ENCODE measurements at regions not wholly inside any gene's neighbourhood (a gene's known extent, or its start where the extent isn't known, plus 50 kb on each side); places are given as distances from the start of the nearest gene placed in this dataset.
A peak's percentile ranks its signal among the peaks of the same experiment; 100 is the strongest.

DNA sequence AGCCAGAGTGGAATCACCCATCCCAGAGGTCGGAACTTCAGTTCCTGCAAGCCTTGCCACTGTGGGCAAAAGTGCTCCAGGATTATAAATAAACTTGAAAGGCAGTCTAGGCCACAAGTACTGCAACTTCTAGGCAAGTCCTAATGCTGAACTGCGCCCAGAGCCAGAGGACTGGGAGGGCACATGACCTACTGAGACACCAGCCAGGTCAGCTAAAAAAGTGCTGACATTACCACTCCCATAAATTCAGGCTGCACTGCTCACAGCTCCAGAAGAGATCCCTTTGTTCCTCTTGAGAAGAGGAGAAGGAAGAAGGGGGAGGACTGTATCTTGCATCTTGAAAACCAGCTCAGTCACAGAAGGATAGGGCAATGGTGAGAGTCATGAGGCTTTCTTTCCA lies 1084.1 kb upstream of the PHF14 start:
- H3K79me1 ChIP-seq (ENCODE audit: low read length), result no peaks in the 10 kb centered on the region
- H3K79me2 ChIP-seq (ENCODE audit: control insufficient read depth, insufficient read depth, low read length), result no peaks in the 10 kb centered on the region
- no peaks in the 10 kb centered on the region for H3K4me1 ChIP-seq (ENCODE audit: control insufficient read depth, low read depth, low read length)
- H3K56ac ChIP-seq (ENCODE audit: low read length), result no peak overlapping the region
- no peak overlapping the region for H3K18ac ChIP-seq (ENCODE audit: low read length)
- H2AK5ac ChIP-seq (ENCODE audit: low read length), result no peak overlapping the region
- no peak overlapping the region for H3K4me3 ChIP-seq (ENCODE audit: low read length)
- H2BK15ac ChIP-seq (replicated peaks; ENCODE audit: low read depth), result no peak overlapping the region
- H4K5ac ChIP-seq (ENCODE audit: low read length), result no peak overlapping the region
- H3K36me3 ChIP-seq (ENCODE audit: control insufficient read depth, insufficient read depth, low read length), result no peaks in the 10 kb centered on the region
- H3K4me2 ChIP-seq (ENCODE audit: low read length), result no peak overlapping the region
- H2BK120ac ChIP-seq (ENCODE audit: low read depth, low read length), result no peak overlapping the region
- no CpG with 5 or more reads among the region's 2 CpGs for WGBS (ENCODE audit: extremely low coverage, insufficient coverage, low lambda C conversion rate)
- no peak overlapping the region for H3K27ac ChIP-seq (ENCODE audit: low read depth, low read length)
- H2BK5ac ChIP-seq (ENCODE audit: low read length), result no peak overlapping the region
- no peaks in the 10 kb centered on the region for H3K27me3 ChIP-seq (ENCODE audit: insufficient read depth, low read length, poor library complexity)
- no peak overlapping the region for H3K23ac ChIP-seq (ENCODE audit: low read length)
- peak; percentile 1 for DNase-seq
- H3K4ac ChIP-seq (ENCODE audit: low read depth, low read length), result no peak overlapping the region
- H3K9ac ChIP-seq (ENCODE audit: low read length), result no peak overlapping the region
- H4K8ac ChIP-seq (ENCODE audit: low read depth, low read length), result no peak overlapping the region

GRCh38 chr7:9890092-9890491 lies 1083.6 kb upstream of the PHF14 start:
- Histone ChIP-seq H4K8ac (ENCODE audit: low read depth, low read length) (no peak overlapping the region), H3K56ac (ENCODE audit: low read length) (peak overlapping the region; percentile 2), H3K4me2 (ENCODE audit: low read length) (no peak overlapping the region), H3K18ac (ENCODE audit: low read length) (no peak overlapping the region), H3K36me3 (ENCODE audit: control insufficient read depth, insufficient read depth, low read length) (no peaks in the 10 kb centered on the region), H3K79me1 (ENCODE audit: low read length) (no peaks in the 10 kb centered on the region), H2BK15ac (replicated peaks; ENCODE audit: low read depth) (no peak overlapping the region), H3K23ac (ENCODE audit: low read length) (no peak overlapping the region), H2BK5ac (ENCODE audit: low read length) (no peak overlapping the region), H4K5ac (ENCODE audit: low read length) (no peak overlapping the region), H3K4me3 (ENCODE audit: low read length) (no peak overlapping the region), H2BK120ac (ENCODE audit: low read depth, low read length) (no peak overlapping the region), H3K27ac (ENCODE audit: low read depth, low read length) (no peak overlapping the region), H3K4me1 (ENCODE audit: control insufficient read depth, low read depth, low read length) (no peaks in the 10 kb centered on the region), H3K27me3 (ENCODE audit: insufficient read depth, low read length, poor library complexity) (no peaks in the 10 kb centered on the region), H3K9ac (ENCODE audit: low read length) (no peak overlapping the region), H3K79me2 (ENCODE audit: control insufficient read depth, insufficient read depth, low read length) (no peaks in the 10 kb centered on the region), H2AK5ac (ENCODE audit: low read length) (no peak overlapping the region), H3K4ac (ENCODE audit: low read depth, low read length) (no peak overlapping the region)
- peak; percentile 41 for DNase-seq
- WGBS (ENCODE audit: extremely low coverage, insufficient coverage, low lambda C conversion rate), result no CpG with 5 or more reads among the region's 3 CpGs

DNA sequence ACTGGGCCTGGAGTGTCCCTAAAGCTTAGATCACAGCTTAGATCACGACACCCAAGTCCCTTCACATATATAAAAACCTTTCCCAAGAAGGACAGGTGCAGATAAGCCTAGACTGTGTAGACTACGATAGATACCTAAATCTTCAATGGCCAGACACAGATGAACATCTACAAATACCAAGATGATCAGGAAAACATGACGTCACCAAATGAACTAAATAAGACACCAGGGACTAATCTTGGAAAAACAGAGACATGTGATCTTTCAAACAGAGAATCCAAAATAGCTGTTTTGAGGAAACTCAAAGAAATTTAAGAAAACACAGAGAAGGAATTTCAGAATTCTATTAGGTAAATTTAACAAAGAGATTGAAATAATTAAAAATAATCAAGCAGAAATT lies 1082.6 kb upstream of the PHF14 start:
- DNase-seq, result no peak
- no peak overlapping the region for H3K4me3 ChIP-seq (ENCODE audit: low read length)
- no peaks in the 10 kb centered on the region for H3K79me1 ChIP-seq (ENCODE audit: low read length)
- no peaks in the 10 kb centered on the region for H3K27me3 ChIP-seq (ENCODE audit: insufficient read depth, low read length, poor library complexity)
- H4K5ac ChIP-seq (ENCODE audit: low read length), result no peak overlapping the region
- H2AK5ac ChIP-seq (ENCODE audit: low read length), result no peak overlapping the region
- no CpG with 5 or more reads among the region's 3 CpGs for WGBS (ENCODE audit: extremely low coverage, insufficient coverage, low lambda C conversion rate)
- no peak overlapping the region for H3K27ac ChIP-seq (ENCODE audit: low read depth, low read length)
- H3K4me2 ChIP-seq (ENCODE audit: low read length), result no peak overlapping the region
- H3K23ac ChIP-seq (ENCODE audit: low read length), result no peak overlapping the region
- H3K4ac ChIP-seq (ENCODE audit: low read depth, low read length), result no peak overlapping the region
- no peak overlapping the region for H3K9ac ChIP-seq (ENCODE audit: low read length)
- H3K79me2 ChIP-seq (ENCODE audit: control insufficient read depth, insufficient read depth, low read length), result no peaks in the 10 kb centered on the region
- no peak overlapping the region for H3K18ac ChIP-seq (ENCODE audit: low read length)
- no peak overlapping the region for H2BK15ac ChIP-seq (replicated peaks; ENCODE audit: low read depth)
- H3K56ac ChIP-seq (ENCODE audit: low read length), result no peak overlapping the region
- H3K4me1 ChIP-seq (ENCODE audit: control insufficient read depth, low read depth, low read length), result no peaks in the 10 kb centered on the region
- no peak overlapping the region for H4K8ac ChIP-seq (ENCODE audit: low read depth, low read length)
- no peaks in the 10 kb centered on the region for H3K36me3 ChIP-seq (ENCODE audit: control insufficient read depth, insufficient read depth, low read length)
- H2BK120ac ChIP-seq (ENCODE audit: low read depth, low read length), result no peak overlapping the region
- no peak overlapping the region for H2BK5ac ChIP-seq (ENCODE audit: low read length)

DNA sequence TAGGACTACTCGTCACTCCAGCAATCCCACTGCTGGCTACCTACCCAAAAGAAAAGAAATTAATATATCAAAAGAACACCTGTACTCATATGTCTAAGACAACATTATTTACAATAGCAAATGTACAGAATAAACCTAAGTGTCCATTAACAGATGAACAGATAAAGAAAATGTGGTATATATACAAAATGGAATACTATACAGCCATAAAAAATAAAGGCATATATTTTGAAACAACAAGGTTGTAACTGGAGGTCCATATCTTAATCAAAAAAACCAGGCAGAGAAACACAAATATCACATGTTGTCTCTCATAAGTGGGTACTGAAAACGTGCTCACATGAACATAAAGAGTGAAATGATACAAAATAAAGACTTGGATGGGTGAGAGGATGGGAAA lies 1073.3 kb upstream of the PHF14 start:
- Histone ChIP-seq H3K79me2 (ENCODE audit: control insufficient read depth, insufficient read depth, low read length) (no peaks in the 10 kb centered on the region), H2AK5ac (ENCODE audit: low read length) (no peak overlapping the region), H3K18ac (ENCODE audit: low read length) (no peak overlapping the region), H3K4me1 (ENCODE audit: control insufficient read depth, low read depth, low read length) (no peaks in the 10 kb centered on the region), H3K79me1 (ENCODE audit: low read length) (no peaks in the 10 kb centered on the region), H3K36me3 (ENCODE audit: control insufficient read depth, insufficient read depth, low read length) (no peaks in the 10 kb centered on the region), H4K8ac (ENCODE audit: low read depth, low read length) (no peak overlapping the region), H3K4ac (ENCODE audit: low read depth, low read length) (no peak overlapping the region), H3K56ac (ENCODE audit: low read length) (no peak overlapping the region), H3K4me2 (ENCODE audit: low read length) (no peak overlapping the region), H2BK15ac (replicated peaks; ENCODE audit: low read depth) (no peak overlapping the region), H2BK5ac (ENCODE audit: low read length) (no peak overlapping the region), H3K9ac (ENCODE audit: low read length) (no peak overlapping the region), H4K5ac (ENCODE audit: low read length) (no peak overlapping the region), H3K4me3 (ENCODE audit: low read length) (no peak overlapping the region), H2BK120ac (ENCODE audit: low read depth, low read length) (no peak overlapping the region), H3K27me3 (ENCODE audit: insufficient read depth, low read length, poor library complexity) (no peaks in the 10 kb centered on the region), H3K27ac (ENCODE audit: low read depth, low read length) (no peak overlapping the region), H3K23ac (ENCODE audit: low read length) (no peak overlapping the region)
- WGBS (ENCODE audit: extremely low coverage, insufficient coverage, low lambda C conversion rate), result no CpG with 5 or more reads among the region's 2 CpGs
- no peak for DNase-seq

GRCh38 chr7:9921326-9921725 lies 1052.3 kb upstream of the PHF14 start:
- H2AK5ac ChIP-seq (ENCODE audit: low read length), result no peak overlapping the region
- no peaks in the 10 kb centered on the region for H3K27me3 ChIP-seq (ENCODE audit: insufficient read depth, low read length, poor library complexity)
- no CpG with 5 or more reads among the region's 3 CpGs for WGBS (ENCODE audit: extremely low coverage, insufficient coverage, low lambda C conversion rate)

GRCh38 chr7:9937944-9938631 lies 1035.6 kb upstream of the PHF14 start:
- Histone ChIP-seq H3K27ac (ENCODE audit: low read depth, low read length) (no peak overlapping the region), H3K56ac (ENCODE audit: low read length) (no peak overlapping the region), H3K79me1 (ENCODE audit: low read length) (no peaks in the 10 kb centered on the region), H3K4me2 (ENCODE audit: low read length) (no peak overlapping the region), H4K8ac (ENCODE audit: low read depth, low read length) (no peak overlapping the region), H4K5ac (ENCODE audit: low read length) (no peak overlapping the region), H3K36me3 (ENCODE audit: control insufficient read depth, insufficient read depth, low read length) (no peaks in the 10 kb centered on the region), H3K4me1 (ENCODE audit: control insufficient read depth, low read depth, low read length) (no peaks in the 10 kb centered on the region), H3K79me2 (ENCODE audit: control insufficient read depth, insufficient read depth, low read length) (no peaks in the 10 kb centered on the region), H3K4ac (ENCODE audit: low read depth, low read length) (no peak overlapping the region), H3K18ac (ENCODE audit: low read length) (no peak overlapping the region), H3K4me3 (ENCODE audit: low read length) (no peak overlapping the region), H3K9ac (ENCODE audit: low read length) (no peak overlapping the region), H2BK120ac (ENCODE audit: low read depth, low read length) (no peak overlapping the region), H3K27me3 (ENCODE audit: insufficient read depth, low read length, poor library complexity) (no peaks in the 10 kb centered on the region), H2BK15ac (replicated peaks; ENCODE audit: low read depth) (no peak overlapping the region), H2BK5ac (ENCODE audit: low read length) (no peak overlapping the region), H2AK5ac (ENCODE audit: low read length) (no peak overlapping the region), H3K23ac (ENCODE audit: low read length) (no peak overlapping the region)
- DNase-seq, result peak; percentile 13
- no CpG with 5 or more reads among the region's 2 CpGs for WGBS (ENCODE audit: extremely low coverage, insufficient coverage, low lambda C conversion rate)

More at GRCh38 chr7:9921326-9921725, 1052.3 kb upstream of the PHF14 start:
- H3K79me2 ChIP-seq (ENCODE audit: control insufficient read depth, insufficient read depth, low read length), result no peaks in the 10 kb centered on the region
- peak; percentile 2 for DNase-seq
- no peak overlapping the region for H3K4me2 ChIP-seq (ENCODE audit: low read length)
- no peaks in the 10 kb centered on the region for H3K79me1 ChIP-seq (ENCODE audit: low read length)
- no peak overlapping the region for H2BK5ac ChIP-seq (ENCODE audit: low read length)
- H3K4me1 ChIP-seq (ENCODE audit: control insufficient read depth, low read depth, low read length), result no peaks in the 10 kb centered on the region
- H3K56ac ChIP-seq (ENCODE audit: low read length), result no peak overlapping the region
- H3K4ac ChIP-seq (ENCODE audit: low read depth, low read length), result no peak overlapping the region
- no peak overlapping the region for H3K9ac ChIP-seq (ENCODE audit: low read length)
- H2BK15ac ChIP-seq (replicated peaks; ENCODE audit: low read depth), result no peak overlapping the region
- H4K8ac ChIP-seq (ENCODE audit: low read depth, low read length), result no peak overlapping the region
- no peak overlapping the region for H3K4me3 ChIP-seq (ENCODE audit: low read length)
- no peaks in the 10 kb centered on the region for H3K36me3 ChIP-seq (ENCODE audit: control insufficient read depth, insufficient read depth, low read length)
- no peak overlapping the region for H3K18ac ChIP-seq (ENCODE audit: low read length)
- no peak overlapping the region for H2BK120ac ChIP-seq (ENCODE audit: low read depth, low read length)
- H3K27ac ChIP-seq (ENCODE audit: low read depth, low read length), result no peak overlapping the region
- no peak overlapping the region for H3K23ac ChIP-seq (ENCODE audit: low read length)
- H4K5ac ChIP-seq (ENCODE audit: low read length), result no peak overlapping the region
